Lower leg skin (tissue), 3 donors: ENCODE measurements at regions not wholly inside any gene's neighbourhood (a gene's known extent, or its start where the extent isn't known, plus 50 kb on each side); places are given as distances from the start of the nearest gene placed in this dataset.

ENCODE experiments used
- CTCF ChIP-seq, 3 donors: fragments of 450-650 bp; IDR thresholded peaks; one replicate each; pipeline ENCODE4 v1.5.1; 2016; ENCODE audit warnings: antibody characterized with exemption in 3 of 3, mild to moderate bottlenecking in 3 of 3, moderate library complexity in 2 of 3
- POLR2A ChIP-seq, 2 donors: fragments of 450-650 bp; IDR thresholded peaks; one replicate each; pipeline ENCODE4 v1.6.1; 2016 to 2017; ENCODE audit warnings: antibody characterized with exemption in 2 of 2, mild to moderate bottlenecking in 1 of 2, moderate library complexity in 1 of 2

- TF ChIP-seq POLR2A (IDR thresholded peaks at IDR 0.05), result no peak
- no peak for TF ChIP-seq CTCF (IDR thresholded peaks at IDR 0.05)
These were observed 54.0 kb downstream of the FAM43A start for GRCh38 chr3:194739498-194740284.
